HG03025 (cell line): ENCODE measurements at regions not wholly inside any gene's neighbourhood (a gene's known extent, or its start where the extent isn't known, plus 50 kb on each side); places are given as distances from the start of the nearest gene placed in this dataset.
"Not testable (repeated sequence)": the region's sequence is repeated elsewhere in the genome, so short reads cannot be mapped to it uniquely, and the experiment has no call there.

ENCODE experiments used
- ATAC-seq: cut with Tn5 transposase; IDR thresholded peaks from one replicate; pipeline ENCODE4 v1.9.1; 2021; ENCODE audit warnings: mild to moderate bottlenecking, moderate library complexity; ENCODE audit not compliant: unreplicated experiment, low FRiP score

- ATAC-seq = no peak
These were observed 692.7 kb upstream of the ZNF385D start for GRCh38 chr3:22443571-22444233.

- ATAC-seq = not testable (repeated sequence)
These were observed 694.3 kb upstream of the ZNF385D start for GRCh38 chr3:22445336-22445735.

- ATAC-seq = no peak
These were observed 699.9 kb upstream of the ZNF385D start for GRCh38 chr3:22450786-22451400.

GRCh38 chr3:22451501-22451900 lies 700.5 kb upstream of the ZNF385D start:
- ATAC-seq = no peak

GRCh38 chr3:22453906-22454535 lies 703.0 kb upstream of the ZNF385D start:
- ATAC-seq = no peak

- no peak for ATAC-seq
These were observed 719.0 kb upstream of the ZNF385D start for GRCh38 chr3:22469995-22470394.

- no peak for ATAC-seq
These were observed 720.5 kb upstream of the ZNF385D start for GRCh38 chr3:22471557-22471956.

- ATAC-seq = no peak
These were observed 723.9 kb upstream of the ZNF385D start for GRCh38 chr3:22474706-22475445.

GRCh38 chr3:22475665-22476240 lies 724.7 kb upstream of the ZNF385D start:
- ATAC-seq = no peak

GRCh38 chr3:22476976-22477375 lies 726.0 kb upstream of the ZNF385D start:
- no peak for ATAC-seq

- no peak for ATAC-seq
These were observed 717.2 kb upstream of the UBE2E2 start for GRCh38 chr3:22485954-22486353.

GRCh38 chr3:22490747-22491146 lies 712.4 kb upstream of the UBE2E2 start:
- ATAC-seq = no peak

- no peak for ATAC-seq
These were observed 711.8 kb upstream of the UBE2E2 start for GRCh38 chr3:22491344-22491743.

- no peak for ATAC-seq
These were observed 710.8 kb upstream of the UBE2E2 start for GRCh38 chr3:22492342-22492741.

GRCh38 chr3:22495241-22495640 lies 707.9 kb upstream of the UBE2E2 start:
- no peak for ATAC-seq

GRCh38 chr3:22495791-22496190 lies 707.3 kb upstream of the UBE2E2 start:
- no peak for ATAC-seq

GRCh38 chr3:22496641-22497040 lies 706.5 kb upstream of the UBE2E2 start:
- ATAC-seq = no peak

GRCh38 chr3:22506871-22507270 lies 696.3 kb upstream of the UBE2E2 start:
- ATAC-seq = no peak

GRCh38 chr3:22507709-22508108 lies 695.4 kb upstream of the UBE2E2 start:
- no peak for ATAC-seq

- no peak for ATAC-seq
These were observed 679.2 kb upstream of the UBE2E2 start for GRCh38 chr3:22523925-22524324.

- ATAC-seq = no peak
These were observed 676.8 kb upstream of the UBE2E2 start for GRCh38 chr3:22526266-22526837.
